Adrenal gland (tissue), 9 donors: ENCODE measurements at regions not wholly inside any gene's neighbourhood (a gene's known extent, or its start where the extent isn't known, plus 50 kb on each side); places are given as distances from the start of the nearest gene placed in this dataset.

ENCODE experiments used
- DNase-seq, 7 donors: peaks; one replicate each; pipeline ENCODE4 v3.0.0-alpha.2; 2019 to 2020
- H3K27ac ChIP-seq, 5 donors: fragments of 200-600 bp; sonication (generic) in 4 of 5; 1 replicate in 3 of 5; 2 replicates in 2 of 5; pipeline versions ENCODE4 v1.5.1 to v1.8.0; 2016 to 2020; ENCODE audit warnings: mild to moderate bottlenecking in 1 of 5
- H3K27me3 ChIP-seq: fragments of 200-600 bp; 2 replicates; pipeline ENCODE4 v1.8.0; 2021
- H3K36me3 ChIP-seq, 2 donors: fragments of 200-600 bp; replicated peaks in 1 of 2; 1 replicate in 1 of 2; 2 replicates in 1 of 2; pipeline versions ENCODE4 v1.5.1 to v1.8.0; 2018 to 2022
- H3K4me1 ChIP-seq, 2 donors: fragments of 200-600 bp; replicated peaks in 1 of 2; 1 replicate in 1 of 2; 2 replicates in 1 of 2; pipeline versions ENCODE4 v1.5.1 to v1.8.0; 2018 to 2021
- H3K4me3 ChIP-seq, 4 donors: fragments of 200-600 bp; sonication (generic) in 3 of 4; one replicate each; pipeline ENCODE4 v1.5.1; 2016 to 2018
- H3K9me3 ChIP-seq, 3 donors: fragments of 200-600 bp; sonication (generic) in 1 of 3; replicated peaks in 1 of 3; 1 replicate in 2 of 3; 2 replicates in 1 of 3; pipeline versions ENCODE4 v1.5.1 to v1.8.0; 2016 to 2021
- POLR2A ChIP-seq, 2 donors: fragments of 450-650 bp; IDR thresholded peaks; one replicate each; pipeline ENCODE4 v1.6.1; 2017; ENCODE audit warnings: antibody characterized with exemption in 2 of 2, mild to moderate bottlenecking in 2 of 2, moderate library complexity in 1 of 2
- WGBS, 4 donors: extraction: QIAGEN DNeasy Blood & Tissue Kit in 2 of 4; methylation state at CpG; one replicate each; pipeline versions ENCODE4 v1.1.5 to v1.1.7; 2013 to 2017; 5-methylcytosine and 5-hydroxymethylcytosine counted together
- intact Hi-C, 2 donors: fragments of 100-400 bp; cut with DNase I; formaldehyde crosslinking; loops; one replicate each; pipeline versions ENCODE4 v1.14.1 to v1.15.0; 2022 to 2023
- TF ChIP-seq, protein P1 (sequence below), 6 experiments: fragments of 450-650 bp in 4 of 6; fragments of 200-600 bp in 2 of 6; sonication (generic) in 1 of 6; IDR thresholded peaks; 1 replicate in 5 of 6; 2 replicates in 1 of 6; pipeline versions ENCODE4 v1.5.1 to v1.8.0; 2016 to 2021; ENCODE audit warnings: antibody characterized with exemption in 6 of 6, mild to moderate bottlenecking in 2 of 6, moderate library complexity in 1 of 6
- donor health status: healthy with polysubstance abuse.
- donor health status: Bipolar disorder and iron deficiency.
- donor health status: DM: yes; HTN: yes; CAD: no.
- donor health status: DM: no; HTN: no; CAD: no.
- donor health status: DM: no; HTN: no; CAD: no.

DNA sequence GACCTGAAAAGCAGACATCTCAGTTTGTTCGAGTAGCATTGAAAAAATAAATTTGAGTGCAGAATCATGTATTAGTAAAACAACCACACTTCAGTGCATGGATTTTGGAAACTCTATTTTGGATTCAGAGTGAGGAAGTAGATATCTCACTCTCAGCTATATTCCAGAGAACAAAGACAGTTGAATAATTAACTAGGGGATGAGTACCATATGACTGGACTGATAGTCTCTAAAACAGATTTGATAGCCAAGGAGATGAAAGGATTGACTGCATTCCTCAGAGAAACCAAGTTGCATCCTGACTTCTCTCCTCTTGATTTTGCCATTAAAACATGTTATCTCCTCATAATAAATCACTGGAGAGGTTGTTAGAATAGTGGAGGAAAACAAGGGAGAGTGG lies 268.4 kb upstream of the SP4 start:
- no peak for DNase-seq
- intact Hi-C loops: no loop called here
- Histone ChIP-seq H3K9me3 (no peaks in the 10 kb centered on the region), H3K4me3 (no peak overlapping the region), H3K27ac (no peak overlapping the region), H3K36me3 (no peaks in the 10 kb centered on the region), H3K27me3 (no peaks in the 10 kb centered on the region), H3K4me1 (no peaks in the 10 kb centered on the region)
- TF ChIP-seq, protein P1, sequence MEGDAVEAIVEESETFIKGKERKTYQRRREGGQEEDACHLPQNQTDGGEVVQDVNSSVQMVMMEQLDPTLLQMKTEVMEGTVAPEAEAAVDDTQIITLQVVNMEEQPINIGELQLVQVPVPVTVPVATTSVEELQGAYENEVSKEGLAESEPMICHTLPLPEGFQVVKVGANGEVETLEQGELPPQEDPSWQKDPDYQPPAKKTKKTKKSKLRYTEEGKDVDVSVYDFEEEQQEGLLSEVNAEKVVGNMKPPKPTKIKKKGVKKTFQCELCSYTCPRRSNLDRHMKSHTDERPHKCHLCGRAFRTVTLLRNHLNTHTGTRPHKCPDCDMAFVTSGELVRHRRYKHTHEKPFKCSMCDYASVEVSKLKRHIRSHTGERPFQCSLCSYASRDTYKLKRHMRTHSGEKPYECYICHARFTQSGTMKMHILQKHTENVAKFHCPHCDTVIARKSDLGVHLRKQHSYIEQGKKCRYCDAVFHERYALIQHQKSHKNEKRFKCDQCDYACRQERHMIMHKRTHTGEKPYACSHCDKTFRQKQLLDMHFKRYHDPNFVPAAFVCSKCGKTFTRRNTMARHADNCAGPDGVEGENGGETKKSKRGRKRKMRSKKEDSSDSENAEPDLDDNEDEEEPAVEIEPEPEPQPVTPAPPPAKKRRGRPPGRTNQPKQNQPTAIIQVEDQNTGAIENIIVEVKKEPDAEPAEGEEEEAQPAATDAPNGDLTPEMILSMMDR (IDR thresholded peaks at IDR 0.05): no peak
- no peak for TF ChIP-seq POLR2A (IDR thresholded peaks at IDR 0.05)
- WGBS, 4 donors: 69 to 89% (median 81%) methylated on average over 1 of the region's 1 CpG

DNA sequence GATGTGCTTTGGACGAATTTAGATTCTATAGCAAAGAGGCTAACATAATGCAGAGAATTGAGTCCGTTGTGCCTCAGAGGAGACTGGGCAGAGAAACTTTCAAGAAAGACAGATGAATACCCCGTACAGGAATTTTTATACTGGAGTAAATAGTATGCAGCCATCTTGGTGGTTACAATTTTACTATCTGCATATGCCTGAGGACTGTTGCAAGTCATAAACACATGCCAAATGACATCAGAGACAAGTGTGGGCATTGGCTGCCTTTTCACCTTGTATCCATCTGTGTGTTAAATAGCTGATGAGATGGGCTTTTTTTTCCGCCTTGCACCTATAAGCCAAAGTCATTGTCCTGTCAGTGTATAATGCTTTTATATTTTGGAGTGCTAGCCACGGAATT lies 267.5 kb upstream of the SP4 start:
- Histone ChIP-seq H3K9me3 (no peaks in the 10 kb centered on the region), H3K27me3 (peaks cover 2% of the 10 kb centered on the region), H3K36me3 (no peaks in the 10 kb centered on the region), H3K27ac (no peak overlapping the region), H3K4me1 (no peaks in the 10 kb centered on the region), H3K4me3 (no peak overlapping the region)
- TF ChIP-seq, protein P1 (IDR thresholded peaks at IDR 0.05): no peak
- no peak for DNase-seq
- WGBS, 4 donors: 56 to 73% (median 66%) methylated on average over 5 of the region's 5 CpGs
- intact Hi-C loops: no loop called here

DNA sequence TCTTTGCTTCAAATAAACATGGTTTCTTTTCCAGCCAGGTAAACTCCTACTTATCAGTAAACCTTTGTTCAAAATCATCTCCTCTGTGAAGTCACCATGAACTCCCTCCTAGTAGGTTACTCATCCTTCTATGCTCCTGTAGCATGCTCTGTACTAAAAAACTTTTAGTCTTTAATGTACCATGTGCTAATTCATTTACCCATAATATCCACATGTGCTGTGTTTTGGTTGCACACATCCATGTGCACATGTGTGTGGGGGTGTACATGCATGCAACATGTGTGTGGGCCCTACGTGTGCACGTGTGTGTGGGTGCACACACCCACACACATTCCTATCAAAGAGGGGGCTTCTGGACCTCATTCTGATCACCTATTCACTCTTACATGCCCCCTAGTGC lies 259.9 kb upstream of the SP4 start:
- intact Hi-C loops: no loop called here
- TF ChIP-seq, protein P1 (IDR thresholded peaks at IDR 0.05): no peak
- no peak for TF ChIP-seq POLR2A (IDR thresholded peaks at IDR 0.05)
- peaks cover 23% of the 10 kb centered on the region for H3K27me3 ChIP-seq

DNA sequence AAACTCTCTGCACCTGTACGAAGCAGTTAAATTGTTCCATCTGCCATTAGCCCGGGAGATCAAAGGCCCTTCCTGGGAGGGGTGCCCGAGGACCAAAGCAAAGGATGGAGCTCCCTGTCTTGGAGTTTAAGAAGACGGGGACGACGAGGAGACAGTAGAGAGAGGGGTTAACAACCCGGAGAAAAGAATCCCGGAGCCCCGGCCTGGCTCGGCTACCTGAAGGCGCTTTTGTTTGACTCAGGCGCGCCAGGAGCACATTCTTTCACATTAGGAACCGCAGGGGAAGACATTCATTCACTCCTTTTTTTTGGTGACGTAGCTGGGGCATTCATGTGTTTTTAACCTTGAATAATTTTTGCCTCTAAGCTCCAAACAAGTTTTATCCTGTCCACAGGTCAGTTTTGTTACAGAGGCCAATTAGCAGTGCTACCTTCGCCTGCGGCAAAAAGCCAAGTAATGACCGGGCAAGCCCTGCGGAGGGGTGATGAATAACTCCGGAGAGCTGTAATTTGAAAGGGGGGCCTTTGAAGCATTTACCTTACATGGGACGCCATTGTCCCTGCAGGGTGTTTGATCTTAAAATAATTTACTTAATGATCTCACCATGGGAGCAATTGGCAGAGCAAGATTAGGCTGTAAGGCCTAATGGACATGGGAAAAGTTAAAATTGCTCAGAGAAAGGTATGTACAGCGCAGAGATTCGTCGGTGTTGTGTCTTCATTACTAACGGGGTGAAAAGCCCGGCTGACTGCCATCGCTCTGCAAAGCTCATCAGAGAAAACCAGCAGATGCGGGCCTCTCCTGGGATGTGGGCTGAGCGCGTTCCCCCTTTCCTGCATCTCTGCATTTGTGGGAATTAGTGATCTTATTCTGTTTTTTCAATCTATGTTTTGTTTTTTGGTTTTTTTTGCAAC lies 258.0 kb upstream of the SP4 start:
- DNase-seq: no peak
- Histone ChIP-seq H3K27ac (no peak overlapping the region), H3K4me1 (no peaks in the 10 kb centered on the region), H3K27me3 (peaks cover 23% of the 10 kb centered on the region), H3K36me3 (no peaks in the 10 kb centered on the region), H3K9me3 (no peaks in the 10 kb centered on the region), H3K4me3 (no peak overlapping the region)
- 29 to 38% (median 34%) methylated on average over 30 of the region's 30 CpGs for WGBS, 4 donors
- intact Hi-C loops: no loop called here
- TF ChIP-seq POLR2A (IDR thresholded peaks at IDR 0.05): no peak

More for the DNA sequence above, 259.9 kb upstream of the SP4 start:
- H3K4me3 ChIP-seq: no peak overlapping the region
- WGBS, 4 donors: 73 to 87% (median 76%) methylated on average over 2 of the region's 2 CpGs
- no peaks in the 10 kb centered on the region for H3K4me1 ChIP-seq
- DNase-seq: no peak
- no peaks in the 10 kb centered on the region for H3K9me3 ChIP-seq
- no peaks in the 10 kb centered on the region for H3K36me3 ChIP-seq
- H3K27ac ChIP-seq: no peak overlapping the region

DNA sequence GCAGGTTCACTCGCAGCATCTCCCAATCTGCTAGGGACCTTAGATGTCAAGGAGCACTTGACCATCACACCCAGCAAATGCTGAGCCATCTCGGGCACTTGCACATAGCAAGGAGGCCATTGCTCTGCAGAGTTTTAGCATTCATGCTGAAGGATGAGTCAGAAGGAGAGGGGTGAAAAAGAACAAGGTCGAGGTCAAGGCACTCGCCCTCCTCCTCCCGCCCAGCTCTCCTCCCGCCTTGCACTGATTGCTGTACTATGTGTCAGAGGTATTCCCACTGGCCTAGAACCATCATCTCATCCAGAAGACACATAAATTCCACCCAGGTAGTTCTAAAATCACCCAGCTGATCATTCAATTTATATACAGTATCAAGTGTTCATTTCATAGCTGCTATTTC lies 255.1 kb upstream of the SP4 start:
- intact Hi-C loops: no loop called here
- H3K36me3 ChIP-seq: no peaks in the 10 kb centered on the region
- H3K9me3 ChIP-seq: no peaks in the 10 kb centered on the region
- no peak for DNase-seq
- H3K4me1 ChIP-seq: no peaks in the 10 kb centered on the region
- no peak overlapping the region for H3K27ac ChIP-seq
- H3K27me3 ChIP-seq: peaks cover 19% of the 10 kb centered on the region
- no peak overlapping the region for H3K4me3 ChIP-seq
- TF ChIP-seq, protein P1 (IDR thresholded peaks at IDR 0.05): no peak
- TF ChIP-seq POLR2A (IDR thresholded peaks at IDR 0.05): no peak
- WGBS, 4 donors: 32 to 48% (median 41%) methylated on average over 6 of the region's 6 CpGs
